IMR-90 (cell line): ENCODE measurements at regions not wholly inside any gene's neighbourhood (a gene's known extent, or its start where the extent isn't known, plus 50 kb on each side); places are given as distances from the start of the nearest gene placed in this dataset.
"Not testable (repeated sequence)": the region's sequence is repeated elsewhere in the genome, so short reads cannot be mapped to it uniquely, and the experiment has no call there.

ENCODE experiments used
- BHLHE40 ChIP-seq: fragments of 150-350 bp; IDR thresholded peaks from 2 replicates; pipeline ENCODE4 v1.6.1; 2016; ENCODE audit warnings: mild to moderate bottlenecking, low read depth, low read length
- CEBPB ChIP-seq: IDR thresholded peaks from 2 replicates; pipeline ENCODE4 v1.6.1; 2012; ENCODE audit warnings: low read depth, low read length, improper control_type of control experiment
- CHD1 ChIP-seq: IDR thresholded peaks from 2 replicates; pipeline ENCODE4 v1.6.1; 2012; ENCODE audit warnings: low read depth, low read length, improper control_type of control experiment
- CTCF ChIP-seq: conservative IDR thresholded peaks from 2 replicates; pipeline ENCODE4 v1.5.1; 2012; ENCODE audit warnings: mild to moderate bottlenecking, low read depth, low read length, improper control_type of control experiment
- FOS ChIP-seq: fragments of 150-350 bp; IDR thresholded peaks from 2 replicates; pipeline ENCODE4 v1.6.1; 2016; ENCODE audit warnings: low read depth, low read length
- MAFK ChIP-seq: IDR thresholded peaks from 2 replicates; pipeline ENCODE4 v1.6.1; 2012; ENCODE audit warnings: low read depth, low read length, improper control_type of control experiment
- MAZ ChIP-seq: IDR thresholded peaks from 2 replicates; pipeline ENCODE4 v1.6.1; 2012; ENCODE audit warnings: low read depth, mild to moderate bottlenecking, low read length, improper control_type of control experiment, moderate library complexity, borderline replicate concordance
- MXI1 ChIP-seq: IDR thresholded peaks from 2 replicates; pipeline ENCODE4 v1.6.1; 2012; ENCODE audit warnings: low read depth, mild to moderate bottlenecking, low read length, moderate library complexity, borderline replicate concordance
- POLR2A ChIP-seq: IDR thresholded peaks from 2 replicates; pipeline ENCODE4 v1.6.1; 2012; ENCODE audit warnings: mild to moderate bottlenecking, low read depth, low read length
- RAD21 ChIP-seq: IDR thresholded peaks from 2 replicates; pipeline ENCODE4 v1.6.1; 2012; ENCODE audit warnings: low read length, improper control_type of control experiment
- RCOR1 ChIP-seq: IDR thresholded peaks from 2 replicates; pipeline ENCODE4 v1.6.1; 2012; ENCODE audit warnings: mild to moderate bottlenecking, low read length, improper control_type of control experiment; ENCODE audit not compliant: insufficient replicate concordance
- RFX5 ChIP-seq: IDR thresholded peaks from 2 replicates; pipeline ENCODE4 v1.8.0; 2012; ENCODE audit warnings: low read depth, mild to moderate bottlenecking, low read length, moderate library complexity
- SMC3 ChIP-seq: fragments of 150-350 bp; IDR thresholded peaks from 2 replicates; pipeline ENCODE4 v1.6.1; 2016; ENCODE audit warnings: low read depth, mild to moderate bottlenecking, antibody characterized with exemption, low read length, moderate library complexity
- USF2 ChIP-seq: fragments of 150-350 bp; IDR thresholded peaks from 2 replicates; pipeline ENCODE4 v1.6.1; 2017; ENCODE audit warnings: mild to moderate bottlenecking, antibody characterized with exemption, low read length, low read depth

- TF ChIP-seq CTCF, BHLHE40, SMC3, CHD1, POLR2A, MXI1, RFX5, USF2, RAD21, MAFK, RCOR1, MAZ, CEBPB, FOS: not testable (repeated sequence)
These were observed 127.9 kb downstream of the ARRDC4 start for GRCh38 chr15:98088307-98088945.
